ENCODE measurements at regions not wholly inside any gene's neighbourhood (a gene's known extent, or its start where the extent isn't known, plus 50 kb on each side); places are given as distances from the start of the nearest gene placed in this dataset.

GRCh38 chr12:60391791-60392190 is 796.0 kb downstream of the SLC16A7 start:
- TF ChIP-seq CTCF (IDR thresholded peaks at IDR 0.05; ENCODE audit: low read depth, low read length, missing control alignments), result no peak
- no peak for DNase-seq (ENCODE audit: low read depth)
- H3K4me3 ChIP-seq (ENCODE audit: low read depth, low read length), result no peak overlapping the region

- DNase-seq (ENCODE audit: low read depth), result no peak
- no peak overlapping the region for H3K4me3 ChIP-seq (ENCODE audit: low read depth, low read length)
- TF ChIP-seq CTCF (IDR thresholded peaks at IDR 0.05; ENCODE audit: low read depth, low read length, missing control alignments), result no peak
Measured at GRCh38 chr12:60393093-60393492, 797.3 kb downstream of the SLC16A7 start.

- TF ChIP-seq CTCF (IDR thresholded peaks at IDR 0.05; ENCODE audit: low read depth, low read length, missing control alignments), result no peak
- DNase-seq (ENCODE audit: low read depth), result no peak
- no peak overlapping the region for H3K4me3 ChIP-seq (ENCODE audit: low read depth, low read length)
Measured at GRCh38 chr12:60394665-60395064, 798.8 kb downstream of the SLC16A7 start.

- no peak for TF ChIP-seq CTCF (IDR thresholded peaks at IDR 0.05; ENCODE audit: low read depth, low read length, missing control alignments)
- no peak for DNase-seq (ENCODE audit: low read depth)
- no peak overlapping the region for H3K4me3 ChIP-seq (ENCODE audit: low read depth, low read length)
Measured at GRCh38 chr12:60398547-60398946, 802.7 kb downstream of the SLC16A7 start.

GRCh38 chr12:60399064-60399463 is 803.2 kb downstream of the SLC16A7 start:
- H3K4me3 ChIP-seq (ENCODE audit: low read depth, low read length), result no peak overlapping the region
- no peak for DNase-seq (ENCODE audit: low read depth)
- TF ChIP-seq CTCF (IDR thresholded peaks at IDR 0.05; ENCODE audit: low read depth, low read length, missing control alignments), result no peak

- H3K4me3 ChIP-seq (ENCODE audit: low read depth, low read length), result no peak overlapping the region
- no peak for TF ChIP-seq CTCF (IDR thresholded peaks at IDR 0.05; ENCODE audit: low read depth, low read length, missing control alignments)
- DNase-seq (ENCODE audit: low read depth), result no peak
Measured at GRCh38 chr12:60402996-60403395, 807.2 kb downstream of the SLC16A7 start.

- TF ChIP-seq CTCF (IDR thresholded peaks at IDR 0.05; ENCODE audit: low read depth, low read length, missing control alignments), result no peak
- H3K4me3 ChIP-seq (ENCODE audit: low read depth, low read length), result no peak overlapping the region
- no peak for DNase-seq (ENCODE audit: low read depth)
Measured at GRCh38 chr12:60415351-60415750, 819.5 kb downstream of the SLC16A7 start.
